ENCODE measurements at regions not wholly inside any gene's neighbourhood (a gene's known extent, or its start where the extent isn't known, plus 50 kb on each side); places are given as distances from the start of the nearest gene placed in this dataset.

GRCh38 chr13:68428292-68428691 lies 1198.2 kb upstream of the PCDH9 start:
- FAIRE-seq: no peak

- FAIRE-seq: no peak
Observed at GRCh38 chr13:68417801-68418200, 1187.7 kb upstream of the PCDH9 start.

- FAIRE-seq: no peak
Observed at GRCh38 chr13:68410007-68410406, 1179.9 kb upstream of the PCDH9 start.

- FAIRE-seq: no peak
Observed at GRCh38 chr13:68390987-68391386, 1160.9 kb upstream of the PCDH9 start.

- no peak for FAIRE-seq
Observed at GRCh38 chr13:68386808-68387207, 1156.7 kb upstream of the PCDH9 start.

GRCh38 chr13:68380041-68380973 lies 1150.2 kb upstream of the PCDH9 start:
- FAIRE-seq: no peak

GRCh38 chr13:68378294-68378693 lies 1148.2 kb upstream of the PCDH9 start:
- no peak for FAIRE-seq

- no peak for FAIRE-seq
Observed at GRCh38 chr13:68375004-68375403, 1144.9 kb upstream of the PCDH9 start.

- no peak for FAIRE-seq
Observed at GRCh38 chr13:68369739-68370138, 1139.6 kb upstream of the PCDH9 start.

GRCh38 chr13:68368922-68369321 lies 1138.8 kb upstream of the PCDH9 start:
- FAIRE-seq: no peak

- FAIRE-seq: no peak
Observed at GRCh38 chr13:68359105-68359504, 1129.0 kb upstream of the PCDH9 start.

GRCh38 chr13:68358294-68358705 lies 1128.2 kb upstream of the PCDH9 start:
- no peak for FAIRE-seq

GRCh38 chr13:68350554-68350953 lies 1120.4 kb upstream of the PCDH9 start:
- FAIRE-seq: no peak

GRCh38 chr13:68347220-68347619 lies 1117.1 kb upstream of the PCDH9 start:
- FAIRE-seq: no peak

- no peak for FAIRE-seq
Observed at GRCh38 chr13:68345963-68346531, 1115.9 kb upstream of the PCDH9 start.

- FAIRE-seq: no peak
Observed at GRCh38 chr13:68323124-68323523, 1093.0 kb upstream of the PCDH9 start.

GRCh38 chr13:68319384-68319783 lies 1089.2 kb upstream of the PCDH9 start:
- no peak for FAIRE-seq

- peak; percentile 80 for FAIRE-seq
Observed at GRCh38 chr13:68304286-68304893, 1074.3 kb upstream of the PCDH9 start.

GRCh38 chr13:68293631-68294030 lies 1063.5 kb upstream of the PCDH9 start:
- no peak for FAIRE-seq

GRCh38 chr13:68292601-68293000 lies 1062.5 kb upstream of the PCDH9 start:
- FAIRE-seq: no peak

- no peak for FAIRE-seq
Observed at GRCh38 chr13:68291595-68291994, 1061.5 kb upstream of the PCDH9 start.

GRCh38 chr13:68275758-68276157 lies 1045.6 kb upstream of the PCDH9 start:
- FAIRE-seq: no peak

GRCh38 chr13:68272652-68273051 lies 1042.5 kb upstream of the PCDH9 start:
- FAIRE-seq: no peak

GRCh38 chr13:68264692-68265091 lies 1034.6 kb upstream of the PCDH9 start:
- FAIRE-seq: no peak
